ENCODE measurements at regions not wholly inside any gene's neighbourhood (a gene's known extent, or its start where the extent isn't known, plus 50 kb on each side); places are given as distances from the start of the nearest gene placed in this dataset.

- TF ChIP-seq CTCF (IDR thresholded peaks at IDR 0.05) (no peak), EP300 (IDR thresholded peaks at IDR 0.05; ENCODE audit: borderline replicate concordance in 1 of 2, low read depth in 1 of 2, low read length in 1 of 2) (no peak), SMC3 (IDR thresholded peaks at IDR 0.05; ENCODE audit: low read depth, low read length) (no peak), EZH2phosphoT487 (IDR thresholded peaks at IDR 0.05; ENCODE audit: borderline replicate concordance, low read depth) (no peak), RAD21 (IDR thresholded peaks at IDR 0.05; ENCODE audit: low read length) (no peak), USF1 (IDR thresholded peaks at IDR 0.05; ENCODE audit: borderline replicate concordance, low read depth) (no peak), FOXM1 (IDR thresholded peaks at IDR 0.05; ENCODE audit: low read depth) (no peak)
These were observed 822.1 kb downstream of the TENT5A start for GRCh38 chr6:80930376-80930775.
